ENCODE measurements at regions not wholly inside any gene's neighbourhood (a gene's known extent, or its start where the extent isn't known, plus 50 kb on each side); places are given as distances from the start of the nearest gene placed in this dataset.
"Not testable (repeated sequence)": the region's sequence is repeated elsewhere in the genome, so short reads cannot be mapped to it uniquely, and the experiment has no call there.

GRCh38 chr4:154124539-154125255 is 335.8 kb upstream of the SFRP2 start:
- Mint-ChIP-seq H3K4me1 (no peaks in the 10 kb centered on the region), H3K27ac (no peak overlapping the region), H3K4me3 (no peak overlapping the region), H3K36me3 (ENCODE audit: low read depth) (no peaks in the 10 kb centered on the region), H3K9me3 (no peaks in the 10 kb centered on the region), H3K27me3 (no peaks in the 10 kb centered on the region)
- intact Hi-C loops (cut with micrococcal nuclease) = no loop called here
- DNase-seq = no peak

- Mint-ChIP-seq H3K9me3 (no peaks in the 10 kb centered on the region), H3K36me3 (ENCODE audit: low read depth) (no peaks in the 10 kb centered on the region), H3K4me1 (no peaks in the 10 kb centered on the region), H3K27me3 (no peaks in the 10 kb centered on the region), H3K27ac (no peak overlapping the region), H3K4me3 (no peak overlapping the region)
- intact Hi-C loops (cut with micrococcal nuclease) = no loop called here
- no peak for DNase-seq
Observed at GRCh38 chr4:154123897-154124296, 335.0 kb upstream of the SFRP2 start.

- intact Hi-C loops (cut with micrococcal nuclease) = no loop called here
- H3K27ac Mint-ChIP-seq = no peak overlapping the region
- H3K9me3 Mint-ChIP-seq = no peaks in the 10 kb centered on the region
- H3K4me1 Mint-ChIP-seq = no peaks in the 10 kb centered on the region
- no peaks in the 10 kb centered on the region for H3K36me3 Mint-ChIP-seq (ENCODE audit: low read depth)
- no peaks in the 10 kb centered on the region for H3K27me3 Mint-ChIP-seq
- H3K4me3 Mint-ChIP-seq = no peak overlapping the region
- no peak for DNase-seq
Observed at GRCh38 chr4:154120690-154121345, 331.9 kb upstream of the SFRP2 start.

- Mint-ChIP-seq H3K27me3 (no peaks in the 10 kb centered on the region), H3K36me3 (ENCODE audit: low read depth) (no peaks in the 10 kb centered on the region), H3K4me3 (no peak overlapping the region), H3K9me3 (no peaks in the 10 kb centered on the region), H3K4me1 (no peaks in the 10 kb centered on the region), H3K27ac (no peak overlapping the region)
- intact Hi-C loops (cut with micrococcal nuclease) = no loop called here
- DNase-seq = no peak
Observed at GRCh38 chr4:154120006-154120676, 331.3 kb upstream of the SFRP2 start.

GRCh38 chr4:154119317-154119716 is 330.4 kb upstream of the SFRP2 start:
- no peak overlapping the region for H3K4me3 Mint-ChIP-seq
- no peaks in the 10 kb centered on the region for H3K27me3 Mint-ChIP-seq
- H3K9me3 Mint-ChIP-seq = no peaks in the 10 kb centered on the region
- intact Hi-C loops (cut with micrococcal nuclease) = no loop called here
- no peak for DNase-seq
- H3K36me3 Mint-ChIP-seq (ENCODE audit: low read depth) = no peaks in the 10 kb centered on the region
- H3K4me1 Mint-ChIP-seq = no peaks in the 10 kb centered on the region
- H3K27ac Mint-ChIP-seq = no peak overlapping the region

GRCh38 chr4:154117726-154118125 is 328.8 kb upstream of the SFRP2 start:
- H3K27me3 Mint-ChIP-seq, H3K4me3 Mint-ChIP-seq: not testable (repeated sequence)

GRCh38 chr4:154107337-154107736 is 318.5 kb upstream of the SFRP2 start:
- Mint-ChIP-seq H3K9me3 (peaks cover 11% of the 10 kb centered on the region), H3K4me1 (no peaks in the 10 kb centered on the region), H3K27ac (no peak overlapping the region), H3K27me3 (no peaks in the 10 kb centered on the region), H3K4me3 (no peak overlapping the region), H3K36me3 (ENCODE audit: low read depth) (no peaks in the 10 kb centered on the region)
- no peak for DNase-seq
- intact Hi-C loops (cut with micrococcal nuclease) = no loop called here

More at GRCh38 chr4:154117726-154118125, 328.8 kb upstream of the SFRP2 start:
- DNase-seq; H3K36me3 Mint-ChIP-seq (ENCODE audit: low read depth); H3K27ac Mint-ChIP-seq; intact Hi-C loops (cut with micrococcal nuclease); H3K4me1 Mint-ChIP-seq; H3K9me3 Mint-ChIP-seq: not testable (repeated sequence)

GRCh38 chr4:154088741-154089140 is 299.9 kb upstream of the SFRP2 start:
- Mint-ChIP-seq H3K27me3 (no peaks in the 10 kb centered on the region), H3K36me3 (ENCODE audit: low read depth) (no peaks in the 10 kb centered on the region), H3K4me1 (no peaks in the 10 kb centered on the region), H3K27ac (no peak overlapping the region), H3K4me3 (no peak overlapping the region), H3K9me3 (no peaks in the 10 kb centered on the region)
- no peak for DNase-seq
- intact Hi-C loops (cut with micrococcal nuclease) = no loop called here

GRCh38 chr4:154086247-154086646 is 297.4 kb upstream of the SFRP2 start:
- H3K27ac Mint-ChIP-seq = no peak overlapping the region

GRCh38 chr4:154084864-154085263 is 296.0 kb upstream of the SFRP2 start:
- Mint-ChIP-seq H3K4me1 (no peaks in the 10 kb centered on the region), H3K36me3 (ENCODE audit: low read depth) (no peaks in the 10 kb centered on the region), H3K27me3 (no peaks in the 10 kb centered on the region), H3K27ac (no peak overlapping the region), H3K4me3 (no peak overlapping the region), H3K9me3 (no peaks in the 10 kb centered on the region)
- no peak for DNase-seq
- intact Hi-C loops (cut with micrococcal nuclease) = no loop called here

More at GRCh38 chr4:154086247-154086646, 297.4 kb upstream of the SFRP2 start:
- H3K36me3 Mint-ChIP-seq (ENCODE audit: low read depth) = no peaks in the 10 kb centered on the region
- no peaks in the 10 kb centered on the region for H3K27me3 Mint-ChIP-seq
- intact Hi-C loops (cut with micrococcal nuclease) = no loop called here
- DNase-seq = no peak
- H3K9me3 Mint-ChIP-seq = no peaks in the 10 kb centered on the region
- H3K4me1 Mint-ChIP-seq = no peaks in the 10 kb centered on the region
- no peak overlapping the region for H3K4me3 Mint-ChIP-seq

- no peaks in the 10 kb centered on the region for H3K4me1 Mint-ChIP-seq
Observed at GRCh38 chr4:154082760-154083535, 294.1 kb upstream of the SFRP2 start.

GRCh38 chr4:154081391-154081790 is 292.5 kb upstream of the SFRP2 start:
- no peak overlapping the region for H3K4me3 Mint-ChIP-seq
- intact Hi-C loops (cut with micrococcal nuclease) = no loop called here

More at GRCh38 chr4:154082760-154083535, 294.1 kb upstream of the SFRP2 start:
- H3K27ac Mint-ChIP-seq = no peak overlapping the region
- H3K4me3 Mint-ChIP-seq = no peak overlapping the region
- intact Hi-C loops (cut with micrococcal nuclease) = no loop called here
- H3K9me3 Mint-ChIP-seq = no peaks in the 10 kb centered on the region
- no peak for DNase-seq
- H3K36me3 Mint-ChIP-seq (ENCODE audit: low read depth) = no peaks in the 10 kb centered on the region
- H3K27me3 Mint-ChIP-seq = no peaks in the 10 kb centered on the region

GRCh38 chr4:154078504-154079350 is 289.8 kb upstream of the SFRP2 start:
- no peak overlapping the region for H3K4me3 Mint-ChIP-seq
- no peaks in the 10 kb centered on the region for H3K9me3 Mint-ChIP-seq
- DNase-seq = no peak
- no peak overlapping the region for H3K27ac Mint-ChIP-seq
- H3K36me3 Mint-ChIP-seq (ENCODE audit: low read depth) = no peaks in the 10 kb centered on the region
- no peaks in the 10 kb centered on the region for H3K4me1 Mint-ChIP-seq
- no peaks in the 10 kb centered on the region for H3K27me3 Mint-ChIP-seq
- intact Hi-C loops (cut with micrococcal nuclease) = no loop called here

More at GRCh38 chr4:154081391-154081790, 292.5 kb upstream of the SFRP2 start:
- no peak overlapping the region for H3K27ac Mint-ChIP-seq
- H3K36me3 Mint-ChIP-seq (ENCODE audit: low read depth) = no peaks in the 10 kb centered on the region
- H3K27me3 Mint-ChIP-seq = no peaks in the 10 kb centered on the region
- no peak for DNase-seq
- no peaks in the 10 kb centered on the region for H3K9me3 Mint-ChIP-seq
- no peaks in the 10 kb centered on the region for H3K4me1 Mint-ChIP-seq
